ENCODE measurements at regions not wholly inside any gene's neighbourhood (a gene's known extent, or its start where the extent isn't known, plus 50 kb on each side); places are given as distances from the start of the nearest gene placed in this dataset.
"Not testable (repeated sequence)": the region's sequence is repeated elsewhere in the genome, so short reads cannot be mapped to it uniquely, and the experiment has no call there.

DNA sequence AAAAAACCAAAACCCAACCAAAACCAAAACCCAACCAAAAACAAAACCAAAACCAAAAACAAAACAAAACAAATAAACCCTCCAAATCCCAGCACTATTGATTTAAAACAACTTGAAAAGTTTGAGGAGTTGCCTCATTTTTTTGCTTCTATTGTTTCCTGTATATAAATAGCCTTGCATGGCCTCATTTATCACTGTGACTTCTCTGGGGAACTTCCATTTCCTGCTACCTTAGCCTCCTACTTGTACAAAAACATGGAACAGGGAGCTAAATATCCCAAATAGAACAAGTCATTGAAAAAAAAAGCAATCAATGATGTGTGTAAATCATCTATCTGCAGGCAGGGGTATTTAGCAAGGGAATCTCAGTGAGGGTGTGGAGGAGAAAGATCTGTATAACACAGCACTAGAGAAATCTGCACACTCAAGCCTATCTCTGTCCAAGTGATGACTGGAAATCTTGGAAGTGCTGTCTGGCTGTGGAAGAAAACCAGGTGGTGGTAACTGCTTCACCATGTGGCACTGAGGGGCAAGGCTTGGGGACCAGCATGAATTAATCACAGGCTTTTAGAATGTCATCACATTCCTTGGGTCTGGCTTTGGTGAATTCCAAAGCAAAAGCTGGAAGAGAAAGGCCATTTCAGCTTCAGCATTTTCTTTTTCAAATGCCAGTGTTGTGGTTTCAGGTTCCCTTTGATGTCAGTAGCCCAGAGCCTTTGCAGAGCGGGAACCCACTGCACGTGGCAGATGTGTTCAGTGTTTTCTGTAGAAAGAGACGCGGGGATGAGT lies 349.5 kb upstream of the ZNF32 start:
- TF ChIP-seq ISL1 (CRISPR knock-in tag; IDR thresholded peaks at IDR 0.05) (peak; percentile 74), RARB (CRISPR knock-in tag; IDR thresholded peaks at IDR 0.05) (peak; percentile 34; the same call in 1 of the 2 replicates), TOX (CRISPR knock-in tag; IDR thresholded peaks at IDR 0.05; ENCODE audit: borderline replicate concordance) (no peak)
- peak; percentile 94 for ATAC-seq

DNA sequence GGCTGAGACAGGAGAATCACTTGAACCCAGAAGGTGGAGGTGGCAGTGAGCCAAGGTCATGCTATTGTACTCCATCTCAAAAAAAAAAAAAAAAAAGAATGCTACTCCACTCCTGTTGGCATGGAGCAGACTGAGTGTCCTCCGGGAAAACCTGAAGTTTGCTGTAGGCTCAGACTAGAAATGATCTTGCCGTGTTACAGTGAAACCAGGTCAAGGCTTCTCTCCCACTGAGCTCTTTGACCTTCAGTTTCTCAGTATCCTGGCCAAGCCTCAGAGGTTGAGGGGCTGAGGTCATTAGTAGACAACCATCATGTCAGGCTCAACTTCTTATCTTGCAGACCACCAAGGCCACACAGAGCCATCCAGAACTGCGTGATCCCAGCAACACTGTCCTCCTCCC lies 348.6 kb upstream of the ZNF32 start:
- ATAC-seq, result no peak
- TF ChIP-seq TCF4 (CRISPR knock-in tag; IDR thresholded peaks at IDR 0.05; ENCODE audit: borderline replicate concordance) (no peak), RARB (CRISPR knock-in tag; IDR thresholded peaks at IDR 0.05) (no peak), GLIS3 (CRISPR knock-in tag; IDR thresholded peaks at IDR 0.05) (no peak), ZNF70 (CRISPR knock-in tag; IDR thresholded peaks at IDR 0.05) (no peak), TOX (CRISPR knock-in tag; IDR thresholded peaks at IDR 0.05; ENCODE audit: borderline replicate concordance) (no peak), CSRNP3 (CRISPR knock-in tag; IDR thresholded peaks at IDR 0.05) (no peak), ESRRG (CRISPR knock-in tag; IDR thresholded peaks at IDR 0.05) (no peak), CSDC2 (CRISPR knock-in tag; IDR thresholded peaks at IDR 0.05) (no peak), SNAI2 (CRISPR knock-in tag; IDR thresholded peaks at IDR 0.05) (no peak), POU6F1 (CRISPR knock-in tag; IDR thresholded peaks at IDR 0.05; ENCODE audit: borderline replicate concordance, low read depth) (no peak), ZFP3 (CRISPR knock-in tag; IDR thresholded peaks at IDR 0.05) (no peak)

DNA sequence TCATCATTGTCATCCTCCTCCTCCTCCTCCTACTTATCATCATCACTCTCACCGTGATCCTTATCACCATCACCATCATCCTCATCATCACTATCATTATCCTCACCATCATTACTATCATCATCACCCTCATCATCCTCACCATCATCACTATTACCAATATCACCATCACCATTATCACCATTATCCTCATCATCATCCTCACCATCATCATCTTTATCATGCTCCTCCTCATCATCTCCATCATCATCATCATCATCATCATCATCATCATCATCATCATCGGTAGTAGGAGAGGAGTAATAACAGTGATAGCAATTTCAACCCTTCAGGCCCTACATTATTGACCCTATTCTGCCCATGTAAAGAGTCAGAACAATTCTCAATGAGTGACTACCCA lies 345.9 kb upstream of the ZNF32 start:
- no peak for TF ChIP-seq CSRNP3 (CRISPR knock-in tag; IDR thresholded peaks at IDR 0.05)
- TF ChIP-seq CSDC2 (CRISPR knock-in tag; IDR thresholded peaks at IDR 0.05), result no peak
- TF ChIP-seq, protein P1, sequence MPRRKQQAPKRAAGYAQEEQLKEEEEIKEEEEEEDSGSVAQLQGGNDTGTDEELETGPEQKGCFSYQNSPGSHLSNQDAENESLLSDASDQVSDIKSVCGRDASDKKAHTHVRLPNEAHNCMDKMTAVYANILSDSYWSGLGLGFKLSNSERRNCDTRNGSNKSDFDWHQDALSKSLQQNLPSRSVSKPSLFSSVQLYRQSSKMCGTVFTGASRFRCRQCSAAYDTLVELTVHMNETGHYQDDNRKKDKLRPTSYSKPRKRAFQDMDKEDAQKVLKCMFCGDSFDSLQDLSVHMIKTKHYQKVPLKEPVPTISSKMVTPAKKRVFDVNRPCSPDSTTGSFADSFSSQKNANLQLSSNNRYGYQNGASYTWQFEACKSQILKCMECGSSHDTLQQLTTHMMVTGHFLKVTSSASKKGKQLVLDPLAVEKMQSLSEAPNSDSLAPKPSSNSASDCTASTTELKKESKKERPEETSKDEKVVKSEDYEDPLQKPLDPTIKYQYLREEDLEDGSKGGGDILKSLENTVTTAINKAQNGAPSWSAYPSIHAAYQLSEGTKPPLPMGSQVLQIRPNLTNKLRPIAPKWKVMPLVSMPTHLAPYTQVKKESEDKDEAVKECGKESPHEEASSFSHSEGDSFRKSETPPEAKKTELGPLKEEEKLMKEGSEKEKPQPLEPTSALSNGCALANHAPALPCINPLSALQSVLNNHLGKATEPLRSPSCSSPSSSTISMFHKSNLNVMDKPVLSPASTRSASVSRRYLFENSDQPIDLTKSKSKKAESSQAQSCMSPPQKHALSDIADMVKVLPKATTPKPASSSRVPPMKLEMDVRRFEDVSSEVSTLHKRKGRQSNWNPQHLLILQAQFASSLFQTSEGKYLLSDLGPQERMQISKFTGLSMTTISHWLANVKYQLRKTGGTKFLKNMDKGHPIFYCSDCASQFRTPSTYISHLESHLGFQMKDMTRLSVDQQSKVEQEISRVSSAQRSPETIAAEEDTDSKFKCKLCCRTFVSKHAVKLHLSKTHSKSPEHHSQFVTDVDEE (CRISPR knock-in tag; IDR thresholded peaks at IDR 0.05), result no peak
- TF ChIP-seq ARNTL (CRISPR knock-in tag; IDR thresholded peaks at IDR 0.05; ENCODE audit: borderline replicate concordance, low read depth), result no peak
- no peak for TF ChIP-seq ZNF70 (CRISPR knock-in tag; IDR thresholded peaks at IDR 0.05)
- TF ChIP-seq TOX (CRISPR knock-in tag; IDR thresholded peaks at IDR 0.05; ENCODE audit: borderline replicate concordance), result no peak
- no peak for TF ChIP-seq GLIS3 (CRISPR knock-in tag; IDR thresholded peaks at IDR 0.05)
- TF ChIP-seq SNAI2 (CRISPR knock-in tag; IDR thresholded peaks at IDR 0.05), result no peak
- no peak for TF ChIP-seq PPARA (CRISPR knock-in tag; IDR thresholded peaks at IDR 0.05; ENCODE audit: borderline replicate concordance)
- no peak for TF ChIP-seq ZNF565 (CRISPR knock-in tag; conservative IDR thresholded peaks at IDR 0.05; ENCODE audit: low read depth)
- TF ChIP-seq ZNF8 (CRISPR knock-in tag; IDR thresholded peaks at IDR 0.05), result no peak
- no peak for TF ChIP-seq PATZ1 (CRISPR knock-in tag; IDR thresholded peaks at IDR 0.05; ENCODE audit: borderline replicate concordance)
- TF ChIP-seq CREB5 (CRISPR knock-in tag; IDR thresholded peaks at IDR 0.05; ENCODE audit: low read depth), result no peak
- no peak for ATAC-seq

DNA sequence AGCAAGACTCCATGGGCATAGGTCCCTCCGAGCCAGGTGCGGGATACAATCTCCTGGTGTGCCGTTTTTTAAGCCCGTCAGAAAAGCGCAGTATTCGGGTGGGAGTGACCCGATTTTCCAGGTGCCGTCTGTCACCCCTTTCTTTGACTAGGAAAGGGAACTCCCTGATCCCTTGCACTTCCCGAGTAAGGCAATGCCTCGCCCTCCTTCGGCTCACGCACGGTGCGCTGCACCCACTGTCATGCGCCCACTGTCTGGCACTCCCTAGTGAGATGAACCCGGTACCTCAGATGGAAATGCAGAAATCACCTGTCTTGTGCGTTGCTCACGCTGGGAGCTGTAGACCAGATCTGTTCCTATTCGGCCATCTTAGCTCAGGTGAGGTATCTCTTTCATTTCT lies 344.1 kb upstream of the ZNF32 start:
- not testable (repeated sequence) for ATAC-seq

Data from SK-N-SH treated with all-trans-retinoic acid at 6 μM for 48 hours (cell line).